22Rv1 (cell line): ENCODE measurements at regions not wholly inside any gene's neighbourhood (a gene's known extent, or its start where the extent isn't known, plus 50 kb on each side); places are given as distances from the start of the nearest gene placed in this dataset.

Experiments used
- H3K27ac ChIP-seq: fragments of 450-650 bp; 2 replicates; pipeline ENCODE4 v1.5.1; 2017
- CTCF ChIP-seq: fragments of 450-650 bp; IDR thresholded peaks from 2 replicates; pipeline ENCODE4 v1.5.1; 2017; ENCODE audit warnings: mild to moderate bottlenecking
- ZFX ChIP-seq: fragments of 450-650 bp; IDR thresholded peaks from 2 replicates; pipeline ENCODE4 v1.6.1; 2017; ENCODE audit warnings: antibody characterized with exemption, borderline replicate concordance

GRCh38 chr4:69038582-69038981, 57.7 kb upstream of the UGT2B7 start:
- no peak overlapping the region for H3K27ac ChIP-seq
- TF ChIP-seq ZFX: no peak
- TF ChIP-seq CTCF: no peak

DNA sequence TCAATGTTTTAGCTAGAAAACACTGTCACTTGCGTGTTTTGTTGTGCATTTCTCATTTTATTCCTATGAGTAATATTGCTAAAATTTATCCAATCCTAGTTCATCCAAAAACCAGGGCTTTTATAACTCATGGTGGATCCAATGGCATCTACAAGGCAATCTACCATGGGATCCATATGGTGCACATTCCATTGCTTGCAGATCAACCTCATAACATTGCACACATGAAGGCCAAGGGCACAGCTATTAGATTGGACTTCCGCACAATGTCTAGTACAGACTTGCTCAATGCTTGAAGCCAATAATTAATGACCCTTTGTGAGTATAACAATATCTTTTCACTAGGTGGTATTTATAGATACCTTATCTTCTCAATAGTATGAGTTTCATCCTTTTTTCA, 57.2 kb upstream of the UGT2B7 start:
- H3K27ac ChIP-seq: no peak overlapping the region
- no peak for TF ChIP-seq ZFX
- TF ChIP-seq CTCF: no peak

DNA sequence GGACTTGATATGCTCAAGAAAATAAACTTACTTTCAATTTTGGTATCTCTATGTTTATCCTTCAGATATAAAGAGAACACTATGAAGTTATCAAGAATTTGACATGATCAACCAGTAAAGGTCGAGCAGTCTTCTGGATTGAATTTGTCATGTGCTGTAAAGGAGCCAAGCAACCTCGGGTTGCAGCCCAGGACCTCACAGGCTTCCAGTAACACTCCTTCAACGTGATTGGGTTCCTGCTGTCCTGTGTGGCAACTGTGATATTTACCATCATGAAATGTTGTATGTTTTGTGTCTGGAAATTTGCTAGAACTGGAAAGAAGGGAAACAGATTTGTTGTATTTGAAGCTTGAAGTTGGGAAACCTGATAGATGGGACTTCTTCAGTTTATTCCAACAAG, 52.0 kb upstream of the UGT2B7 start:
- no peak overlapping the region for H3K27ac ChIP-seq
- no peak for TF ChIP-seq CTCF
- no peak for TF ChIP-seq ZFX
